Osteoblast (primary cell): ENCODE measurements at regions not wholly inside any gene's neighbourhood (a gene's known extent, or its start where the extent isn't known, plus 50 kb on each side); places are given as distances from the start of the nearest gene placed in this dataset.

Source experiments
- DNase-seq: peaks from one replicate; pipeline ENCODE4 v3.0.0; 2011; ENCODE audit warnings: low spot score, mixed read lengths; ENCODE audit not compliant: insufficient read length; ENCODE audit errors: missing footprints
- H2AFZ ChIP-seq: 2 replicates; pipeline ENCODE4 v1.6.0; 2011; ENCODE audit warnings: mild to moderate bottlenecking, low read length
- H3K27ac ChIP-seq: 2 replicates; pipeline ENCODE4 v1.5.1; 2011; ENCODE audit warnings: mild to moderate bottlenecking, low read depth, low read length, moderate library complexity
- H3K27me3 ChIP-seq: 2 replicates; pipeline ENCODE4 v1.6.0; 2012; ENCODE audit warnings: mild to moderate bottlenecking, control low read depth, inconsistent platforms, low read length, moderate library complexity; ENCODE audit not compliant: insufficient read depth
- H3K36me3 ChIP-seq: 2 replicates; pipeline ENCODE4 v1.5.1; 2011; ENCODE audit warnings: mild to moderate bottlenecking, low read length, control low read depth, moderate library complexity; ENCODE audit not compliant: insufficient read depth
- H3K4me1 ChIP-seq: 2 replicates; pipeline ENCODE4 v1.5.1; 2011; ENCODE audit warnings: mild to moderate bottlenecking, low read length, control low read depth, moderate library complexity; ENCODE audit not compliant: insufficient read depth
- H3K4me2 ChIP-seq: 2 replicates; pipeline ENCODE4 v1.6.0; 2011; ENCODE audit warnings: mild to moderate bottlenecking, low read length; ENCODE audit not compliant: insufficient read depth
- H3K4me3 ChIP-seq: fragments of 200-600 bp; sonication (generic); 3 replicates; pipeline ENCODE4 v1.5.1; 2012; ENCODE audit warnings: mild to moderate bottlenecking, low read length, inconsistent platforms; ENCODE audit not compliant: insufficient read depth
- H3K79me2 ChIP-seq: 2 replicates; pipeline ENCODE4 v1.6.0; 2012; ENCODE audit warnings: mild to moderate bottlenecking, low read length, control low read depth, inconsistent platforms; ENCODE audit not compliant: insufficient read depth
- H3K9me3 ChIP-seq: 2 replicates; pipeline ENCODE4 v1.5.1; 2011; ENCODE audit warnings: low read depth, low read length, control low read depth
- H4K20me1 ChIP-seq: 2 replicates; pipeline ENCODE4 v1.6.0; 2012; ENCODE audit warnings: mild to moderate bottlenecking, low read length, control low read depth; ENCODE audit not compliant: insufficient read depth
- TF ChIP-seq, protein P1 (sequence below): IDR thresholded peaks from 2 replicates; pipeline ENCODE4 v1.5.1; 2011; ENCODE audit warnings: mild to moderate bottlenecking, low read depth, low read length, moderate library complexity; ENCODE audit errors: extremely low read depth

DNA sequence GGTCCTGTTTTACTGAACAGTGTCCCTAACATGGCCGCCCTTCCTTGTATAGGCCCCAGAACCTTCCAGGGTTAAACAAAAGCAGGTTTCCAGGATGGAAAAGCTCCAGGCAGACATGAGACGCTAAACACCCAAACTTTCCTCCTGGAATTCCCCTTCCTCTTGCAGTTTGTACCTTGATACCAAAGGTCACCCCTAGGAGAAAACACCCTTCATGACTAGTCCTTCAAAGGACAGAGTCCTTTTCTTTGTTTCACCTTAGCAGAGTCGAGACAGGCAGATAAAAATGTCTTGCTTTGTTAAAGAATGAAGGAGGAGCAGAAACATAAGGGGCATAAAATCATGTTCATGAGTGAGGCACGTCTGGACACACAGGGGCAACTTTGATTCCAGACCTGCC lies 247.5 kb downstream of the BCOR start:
- no peaks in the 10 kb centered on the region for H3K9me3 ChIP-seq
- no peaks in the 10 kb centered on the region for H3K79me2 ChIP-seq
- no peak overlapping the region for H3K4me3 ChIP-seq
- TF ChIP-seq, protein P1, sequence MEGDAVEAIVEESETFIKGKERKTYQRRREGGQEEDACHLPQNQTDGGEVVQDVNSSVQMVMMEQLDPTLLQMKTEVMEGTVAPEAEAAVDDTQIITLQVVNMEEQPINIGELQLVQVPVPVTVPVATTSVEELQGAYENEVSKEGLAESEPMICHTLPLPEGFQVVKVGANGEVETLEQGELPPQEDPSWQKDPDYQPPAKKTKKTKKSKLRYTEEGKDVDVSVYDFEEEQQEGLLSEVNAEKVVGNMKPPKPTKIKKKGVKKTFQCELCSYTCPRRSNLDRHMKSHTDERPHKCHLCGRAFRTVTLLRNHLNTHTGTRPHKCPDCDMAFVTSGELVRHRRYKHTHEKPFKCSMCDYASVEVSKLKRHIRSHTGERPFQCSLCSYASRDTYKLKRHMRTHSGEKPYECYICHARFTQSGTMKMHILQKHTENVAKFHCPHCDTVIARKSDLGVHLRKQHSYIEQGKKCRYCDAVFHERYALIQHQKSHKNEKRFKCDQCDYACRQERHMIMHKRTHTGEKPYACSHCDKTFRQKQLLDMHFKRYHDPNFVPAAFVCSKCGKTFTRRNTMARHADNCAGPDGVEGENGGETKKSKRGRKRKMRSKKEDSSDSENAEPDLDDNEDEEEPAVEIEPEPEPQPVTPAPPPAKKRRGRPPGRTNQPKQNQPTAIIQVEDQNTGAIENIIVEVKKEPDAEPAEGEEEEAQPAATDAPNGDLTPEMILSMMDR: no peak
- peaks cover 6% of the 10 kb centered on the region for H3K27me3 ChIP-seq
- no peaks in the 10 kb centered on the region for H3K4me1 ChIP-seq
- no peak overlapping the region for H2AFZ ChIP-seq
- H3K36me3 ChIP-seq: no peaks in the 10 kb centered on the region
- H4K20me1 ChIP-seq: no peaks in the 10 kb centered on the region
- no peak overlapping the region for H3K27ac ChIP-seq
- no peak overlapping the region for H3K4me2 ChIP-seq
- no peak for DNase-seq

DNA sequence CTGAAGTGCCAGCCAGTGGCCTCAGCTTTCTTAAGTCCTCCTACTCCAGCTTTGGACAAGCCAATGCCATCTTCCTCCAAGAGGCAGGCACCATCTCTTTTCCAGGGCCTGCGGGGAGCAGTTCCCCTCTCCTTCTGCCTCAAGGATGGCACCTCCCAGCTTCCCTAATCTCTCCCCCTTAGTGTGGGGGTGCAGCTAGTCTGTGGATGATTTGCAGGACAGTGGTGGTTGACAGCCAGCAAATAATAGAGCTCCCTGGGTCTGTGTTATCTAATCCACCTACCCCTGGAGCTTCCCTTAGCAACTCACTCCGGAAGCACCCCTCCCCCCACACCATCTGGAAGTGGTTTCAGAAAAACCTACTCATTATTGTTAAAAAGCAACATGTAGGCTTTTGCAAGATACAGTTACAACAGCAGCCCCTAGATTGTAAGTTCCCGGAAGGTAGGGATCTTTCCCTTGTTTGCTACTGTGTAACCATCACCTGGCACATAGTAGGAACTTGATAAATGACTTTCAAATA lies 247.1 kb downstream of the BCOR start:
- TF ChIP-seq, protein P1: no peak
- H3K4me2 ChIP-seq: no peak overlapping the region
- no peak overlapping the region for H3K4me3 ChIP-seq
- no peaks in the 10 kb centered on the region for H4K20me1 ChIP-seq
- no peak for DNase-seq
- H3K36me3 ChIP-seq: no peaks in the 10 kb centered on the region
- no peaks in the 10 kb centered on the region for H3K79me2 ChIP-seq
- peaks cover 2% of the 10 kb centered on the region for H3K27me3 ChIP-seq
- peaks cover 4% of the 10 kb centered on the region for H3K4me1 ChIP-seq
- no peaks in the 10 kb centered on the region for H3K9me3 ChIP-seq
- no peak overlapping the region for H2AFZ ChIP-seq
- H3K27ac ChIP-seq: no peak overlapping the region

DNA sequence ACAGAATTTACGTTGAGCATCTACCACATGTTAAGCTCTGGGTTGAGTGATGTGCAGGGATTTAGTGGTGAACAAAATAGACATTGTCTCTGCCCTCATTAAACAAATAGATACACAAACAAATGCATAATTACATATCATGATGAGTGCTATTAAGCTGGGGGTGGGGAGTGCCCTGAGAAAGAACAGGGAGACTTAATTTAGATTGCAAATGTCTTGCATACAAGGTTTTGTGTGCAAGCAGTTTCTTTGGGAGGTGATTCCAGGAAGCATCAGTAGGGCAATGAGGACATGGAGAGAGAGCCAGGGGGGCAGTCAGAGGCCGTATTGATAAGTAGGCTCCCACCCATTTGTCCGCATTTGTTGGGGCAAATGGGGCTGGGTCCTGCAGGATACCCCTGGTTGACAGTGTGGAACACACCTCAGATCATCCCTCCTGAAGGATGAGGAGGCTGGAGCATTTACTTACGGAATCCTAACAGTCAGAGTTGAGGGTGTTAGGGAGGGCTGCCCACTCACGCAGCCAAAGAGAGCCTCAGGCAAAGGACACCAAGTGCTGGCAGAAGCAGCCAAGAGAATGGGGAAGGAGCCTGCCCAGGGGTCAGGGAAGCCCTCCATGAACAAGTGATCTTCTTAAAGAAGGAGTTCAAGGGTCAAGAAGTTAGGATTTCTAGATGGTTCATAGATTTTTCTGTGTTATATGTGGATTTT lies 245.9 kb downstream of the BCOR start:
- Histone ChIP-seq H2AFZ (no peak overlapping the region), H3K27ac (no peak overlapping the region), H3K4me1 (peaks cover 6% of the 10 kb centered on the region), H3K27me3 (peaks cover 2% of the 10 kb centered on the region), H3K9me3 (no peaks in the 10 kb centered on the region), H3K4me2 (no peak overlapping the region), H3K36me3 (no peaks in the 10 kb centered on the region), H3K4me3 (no peak overlapping the region), H3K79me2 (no peaks in the 10 kb centered on the region), H4K20me1 (no peaks in the 10 kb centered on the region)
- TF ChIP-seq, protein P1: no peak
- no peak for DNase-seq

DNA sequence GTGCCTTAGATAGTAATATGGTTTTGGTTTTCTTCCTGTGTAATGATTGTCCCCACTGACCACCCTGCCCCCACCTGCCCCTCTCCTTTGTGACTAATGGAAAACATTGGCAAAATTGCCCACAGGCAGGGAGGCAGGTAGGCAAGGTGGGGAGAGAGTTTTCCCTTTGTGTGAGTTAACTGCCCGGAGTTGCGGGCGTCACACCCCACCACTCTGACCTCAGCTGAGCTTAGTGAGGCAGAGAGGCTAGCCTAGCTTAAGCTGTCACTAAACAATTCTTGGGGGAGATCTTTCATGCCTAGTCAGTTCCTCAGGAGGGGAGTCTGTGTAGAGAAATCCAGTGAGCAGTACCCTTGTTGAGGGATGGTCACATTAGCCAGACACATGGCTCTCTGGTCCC lies 245.3 kb downstream of the BCOR start:
- Histone ChIP-seq H3K36me3 (no peaks in the 10 kb centered on the region), H3K4me2 (no peak overlapping the region), H3K4me3 (no peak overlapping the region), H3K79me2 (no peaks in the 10 kb centered on the region), H3K4me1 (peaks cover 6% of the 10 kb centered on the region), H3K9me3 (no peaks in the 10 kb centered on the region), H3K27me3 (peaks cover 2% of the 10 kb centered on the region), H4K20me1 (no peaks in the 10 kb centered on the region), H2AFZ (no peak overlapping the region), H3K27ac (no peak overlapping the region)
- TF ChIP-seq, protein P1: no peak
- no peak for DNase-seq
